Gastrocnemius medialis (tissue), 4 donors: ENCODE measurements at regions not wholly inside any gene's neighbourhood (a gene's known extent, or its start where the extent isn't known, plus 50 kb on each side); places are given as distances from the start of the nearest gene placed in this dataset.

Source experiments
- POLR2A ChIP-seq, 2 donors: fragments of 450-650 bp; IDR thresholded peaks; one replicate each; pipeline ENCODE4 v1.6.1; 2017; ENCODE audit warnings: antibody characterized with exemption in 2 of 2, mild to moderate bottlenecking in 2 of 2, moderate library complexity in 2 of 2
- TF ChIP-seq, protein P1 (sequence below), 5 experiments: fragments of 450-650 bp in 3 of 5; fragments of 200-600 bp in 2 of 5; sonication (generic) in 2 of 5; IDR thresholded peaks in 4 of 5; conservative IDR thresholded peaks in 1 of 5; 1 replicate in 4 of 5; 2 replicates in 1 of 5; pipeline ENCODE4 v1.5.1; 2016 to 2019; ENCODE audit warnings: antibody characterized with exemption in 5 of 5, mild to moderate bottlenecking in 3 of 5, moderate library complexity in 3 of 5

DNA sequence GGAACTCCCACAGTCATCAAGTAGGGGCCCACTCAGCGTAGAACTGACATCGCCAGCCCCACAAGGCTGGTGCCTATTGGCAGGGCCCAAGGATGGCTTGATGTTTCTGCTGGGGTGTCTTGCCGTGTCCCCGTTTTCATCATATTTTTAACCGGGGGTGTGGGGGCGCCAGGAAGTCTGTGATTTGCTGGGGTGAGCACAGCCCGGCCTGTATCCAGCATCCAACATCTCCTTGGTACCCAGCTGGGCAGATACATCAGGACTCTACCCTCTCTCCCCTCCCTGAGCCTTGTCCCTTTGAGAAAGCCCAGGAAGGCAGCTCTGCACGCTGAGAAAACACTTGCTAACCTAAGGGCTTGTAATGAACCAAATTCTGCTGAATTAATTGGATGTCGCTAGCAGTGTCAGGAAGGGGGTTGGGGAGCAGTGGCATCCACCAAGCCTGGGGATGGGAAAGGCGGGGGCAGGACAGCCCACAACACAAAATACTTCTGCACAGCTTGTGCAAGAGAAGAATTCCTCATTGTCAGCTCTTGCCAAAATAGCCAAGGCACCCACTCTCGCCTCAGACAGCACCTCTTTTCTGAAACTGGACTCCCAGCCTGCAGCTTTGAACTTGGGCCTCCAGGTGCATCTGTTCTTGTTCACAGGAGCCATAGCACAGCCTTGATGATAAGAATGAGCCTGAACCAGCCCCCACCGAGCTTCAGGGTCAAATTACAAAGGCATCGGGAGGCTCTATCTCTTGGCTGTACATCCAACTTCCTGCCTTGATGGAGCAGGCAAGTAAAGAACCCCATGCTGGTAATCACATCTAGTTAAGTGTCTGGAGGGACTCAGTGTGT lies 63.7 kb upstream of the LYRM9 start:
- TF ChIP-seq, protein P1, sequence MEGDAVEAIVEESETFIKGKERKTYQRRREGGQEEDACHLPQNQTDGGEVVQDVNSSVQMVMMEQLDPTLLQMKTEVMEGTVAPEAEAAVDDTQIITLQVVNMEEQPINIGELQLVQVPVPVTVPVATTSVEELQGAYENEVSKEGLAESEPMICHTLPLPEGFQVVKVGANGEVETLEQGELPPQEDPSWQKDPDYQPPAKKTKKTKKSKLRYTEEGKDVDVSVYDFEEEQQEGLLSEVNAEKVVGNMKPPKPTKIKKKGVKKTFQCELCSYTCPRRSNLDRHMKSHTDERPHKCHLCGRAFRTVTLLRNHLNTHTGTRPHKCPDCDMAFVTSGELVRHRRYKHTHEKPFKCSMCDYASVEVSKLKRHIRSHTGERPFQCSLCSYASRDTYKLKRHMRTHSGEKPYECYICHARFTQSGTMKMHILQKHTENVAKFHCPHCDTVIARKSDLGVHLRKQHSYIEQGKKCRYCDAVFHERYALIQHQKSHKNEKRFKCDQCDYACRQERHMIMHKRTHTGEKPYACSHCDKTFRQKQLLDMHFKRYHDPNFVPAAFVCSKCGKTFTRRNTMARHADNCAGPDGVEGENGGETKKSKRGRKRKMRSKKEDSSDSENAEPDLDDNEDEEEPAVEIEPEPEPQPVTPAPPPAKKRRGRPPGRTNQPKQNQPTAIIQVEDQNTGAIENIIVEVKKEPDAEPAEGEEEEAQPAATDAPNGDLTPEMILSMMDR (IDR thresholded peaks at IDR 0.05 in 4 of 5, conservative IDR thresholded peaks at IDR 0.05 in 1 of 5): no peak
- no peak for TF ChIP-seq POLR2A (IDR thresholded peaks at IDR 0.05)
